Right lobe of liver (tissue), 6 donors: ENCODE measurements at regions not wholly inside any gene's neighbourhood (a gene's known extent, or its start where the extent isn't known, plus 50 kb on each side); places are given as distances from the start of the nearest gene placed in this dataset.

ENCODE experiments used
- ATAC-seq, 4 donors: fragments of 200-7000 bp; cut with Tn5 transposase; one replicate each; pipeline ENCODE4 v1.9.1; 2020; ENCODE audit warnings: mild to moderate bottlenecking in 4 of 4, moderate library complexity in 4 of 4
- DNase-seq, 3 donors: peaks; one replicate each; pipeline ENCODE4 v3.0.0-alpha.2; 2020
- H3K27ac ChIP-seq, 3 donors: fragments of 200-600 bp; one replicate each; pipeline ENCODE4 v1.8.0; 2022
- H3K27me3 ChIP-seq, 2 donors: fragments of 200-600 bp; one replicate each; pipeline ENCODE4 v1.8.0; 2022
- H3K36me3 ChIP-seq, 4 donors: fragments of 200-600 bp; sonication (generic) in 1 of 4; one replicate each; pipeline versions ENCODE4 v1.5.1 to v1.8.0; 2017 to 2022; ENCODE audit warnings: control low read depth in 1 of 4
- H3K4me1 ChIP-seq, 4 donors: fragments of 200-600 bp; sonication (generic) in 1 of 4; one replicate each; pipeline versions ENCODE4 v1.5.1 to v1.8.0; 2017 to 2022; ENCODE audit warnings: control low read depth in 1 of 4
- H3K4me3 ChIP-seq, 3 donors: fragments of 200-600 bp; one replicate each; pipeline ENCODE4 v1.8.0; 2022
- H3K9me3 ChIP-seq, 4 donors: fragments of 200-600 bp; sonication (generic) in 1 of 4; one replicate each; pipeline versions ENCODE4 v1.5.1 to v1.8.0; 2017 to 2022; ENCODE audit warnings: control low read depth in 1 of 4
- CTCF ChIP-seq, 4 donors: fragments of 200-600 bp in 3 of 4; fragments of 450-650 bp in 1 of 4; IDR thresholded peaks; one replicate each; pipeline versions ENCODE4 v1.5.1 to v1.8.0; 2016 to 2022; ENCODE audit warnings: antibody characterized with exemption in 4 of 4, mild to moderate bottlenecking in 2 of 4
- POLR2A ChIP-seq: fragments of 450-650 bp; IDR thresholded peaks from one replicate; pipeline ENCODE4 v1.6.1; 2017; ENCODE audit warnings: antibody characterized with exemption, mild to moderate bottlenecking
- WGBS: methylation state at CpG from one replicate; pipeline ENCODE4 v1.1.6; 2018; ENCODE audit warnings: low coverage, low lambda C conversion rate; ENCODE audit not compliant: insufficient coverage; ENCODE audit errors: missing lambda C conversion rate; 5-methylcytosine and 5-hydroxymethylcytosine counted together
- intact Hi-C, 2 donors: fragments of 100-400 bp; cut with DNase I; formaldehyde crosslinking; loops; one replicate each; pipeline versions ENCODE4 v1.11.2 to v1.14.1; 2022
- donor health status: DM: no; HTN: yes; CAD: no.
- donor health status: DM: no; HTN: no; CAD: no.
- donor health status: DM: no; HTN: no; CAD: no.
- donor health status: DM: no; HTN: yes; CAD: no.
- donor health status: DM: no; HTN: yes; CAD: no.

GRCh38 chr13:22412452-22412851 lies 741.6 kb downstream of the FGF9 start:
- 67% methylated on average over 1 of the region's 1 CpG for WGBS
- DNase-seq (no peak), ATAC-seq (no peak)
- Histone ChIP-seq H3K36me3 (no peaks in the 10 kb centered on the region), H3K27me3 (no peaks in the 10 kb centered on the region), H3K4me3 (no peak overlapping the region), H3K9me3 (no peaks in the 10 kb centered on the region), H3K27ac (no peak overlapping the region), H3K4me1 (no peaks in the 10 kb centered on the region)
- TF ChIP-seq POLR2A (no peak), CTCF (IDR thresholded peaks at IDR 0.05) (no peak)
- intact Hi-C loops: no loop called here

GRCh38 chr13:22422023-22422422 lies 751.1 kb downstream of the FGF9 start:
- no peak overlapping the region for H3K4me3 ChIP-seq
- no peaks in the 10 kb centered on the region for H3K27me3 ChIP-seq
- H3K9me3 ChIP-seq: no peaks in the 10 kb centered on the region
- no peak for ATAC-seq
- no peak overlapping the region for H3K27ac ChIP-seq
- H3K4me1 ChIP-seq: no peaks in the 10 kb centered on the region
- intact Hi-C loops: no loop called here
- no peaks in the 10 kb centered on the region for H3K36me3 ChIP-seq
- TF ChIP-seq CTCF (IDR thresholded peaks at IDR 0.05): no peak
- no peak for TF ChIP-seq POLR2A
- DNase-seq: no peak

GRCh38 chr13:22422712-22423111 lies 751.8 kb downstream of the FGF9 start:
- intact Hi-C loops: no loop called here
- DNase-seq (no peak), ATAC-seq (no peak)
- no peaks in the 10 kb centered on the region for H3K9me3 ChIP-seq
- H3K4me1 ChIP-seq: no peaks in the 10 kb centered on the region
- no peak overlapping the region for H3K27ac ChIP-seq
- H3K27me3 ChIP-seq: no peaks in the 10 kb centered on the region
- no peak for TF ChIP-seq CTCF (IDR thresholded peaks at IDR 0.05)
- H3K36me3 ChIP-seq: no peaks in the 10 kb centered on the region
- WGBS: 25% methylated on average over 7 of the region's 7 CpGs
- H3K4me3 ChIP-seq: no peak overlapping the region

GRCh38 chr13:22423261-22423660 lies 752.4 kb downstream of the FGF9 start:
- intact Hi-C loops: no loop called here
- DNase-seq (no peak), ATAC-seq (no peak)
- Histone ChIP-seq H3K4me3 (no peak overlapping the region), H3K36me3 (no peaks in the 10 kb centered on the region), H3K4me1 (no peaks in the 10 kb centered on the region), H3K27me3 (no peaks in the 10 kb centered on the region), H3K27ac (no peak overlapping the region), H3K9me3 (no peaks in the 10 kb centered on the region)
- TF ChIP-seq CTCF (IDR thresholded peaks at IDR 0.05) (no peak), POLR2A (no peak)
- 53% methylated on average over 1 of the region's 1 CpG for WGBS

GRCh38 chr13:22425087-22425486 lies 754.2 kb downstream of the FGF9 start:
- intact Hi-C loops: no loop called here
- H3K27ac ChIP-seq: no peak overlapping the region
- ATAC-seq (no peak), DNase-seq (no peak)
- H3K9me3 ChIP-seq: no peaks in the 10 kb centered on the region
- H3K36me3 ChIP-seq: no peaks in the 10 kb centered on the region
- no peak overlapping the region for H3K4me3 ChIP-seq
- no peaks in the 10 kb centered on the region for H3K27me3 ChIP-seq
- TF ChIP-seq POLR2A (no peak), CTCF (IDR thresholded peaks at IDR 0.05) (no peak)
- 49% methylated on average over 4 of the region's 4 CpGs for WGBS
- H3K4me1 ChIP-seq: no peaks in the 10 kb centered on the region
